ENCODE measurements at regions not wholly inside any gene's neighbourhood (a gene's known extent, or its start where the extent isn't known, plus 50 kb on each side); places are given as distances from the start of the nearest gene placed in this dataset.

DNA sequence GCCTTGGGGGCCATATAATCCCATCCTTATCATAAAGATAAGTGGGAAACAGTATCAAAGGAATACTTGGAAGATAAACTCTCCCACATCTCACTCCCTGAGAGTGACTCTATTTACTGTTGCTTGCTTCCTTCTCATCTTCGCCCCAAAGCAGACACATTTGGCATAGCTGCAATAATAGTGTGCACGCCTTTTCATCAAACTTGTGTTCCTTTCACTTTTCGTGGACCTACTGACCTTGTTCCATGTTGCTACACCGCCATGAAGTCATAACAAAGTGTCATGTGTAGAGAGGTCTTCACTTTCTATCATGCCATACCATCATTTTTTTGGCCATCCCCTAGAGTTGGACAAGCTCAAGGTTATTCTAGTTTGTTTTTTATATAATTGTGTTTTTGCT lies 200.0 kb upstream of the MSX2 start:
- TF ChIP-seq MYC (IDR thresholded peaks at IDR 0.05; ENCODE audit: low read depth, low read length) (no peak), POLR2A (IDR thresholded peaks at IDR 0.05; ENCODE audit: low read depth, low read length) (no peak), JUN (IDR thresholded peaks at IDR 0.05; ENCODE audit: borderline replicate concordance, insufficient read depth, insufficient read length, low read depth) (no peak), POLR2AphosphoS5 (IDR thresholded peaks at IDR 0.05; ENCODE audit: insufficient read depth, low read depth, low read length) (no peak)
- TF ChIP-seq, protein P1, sequence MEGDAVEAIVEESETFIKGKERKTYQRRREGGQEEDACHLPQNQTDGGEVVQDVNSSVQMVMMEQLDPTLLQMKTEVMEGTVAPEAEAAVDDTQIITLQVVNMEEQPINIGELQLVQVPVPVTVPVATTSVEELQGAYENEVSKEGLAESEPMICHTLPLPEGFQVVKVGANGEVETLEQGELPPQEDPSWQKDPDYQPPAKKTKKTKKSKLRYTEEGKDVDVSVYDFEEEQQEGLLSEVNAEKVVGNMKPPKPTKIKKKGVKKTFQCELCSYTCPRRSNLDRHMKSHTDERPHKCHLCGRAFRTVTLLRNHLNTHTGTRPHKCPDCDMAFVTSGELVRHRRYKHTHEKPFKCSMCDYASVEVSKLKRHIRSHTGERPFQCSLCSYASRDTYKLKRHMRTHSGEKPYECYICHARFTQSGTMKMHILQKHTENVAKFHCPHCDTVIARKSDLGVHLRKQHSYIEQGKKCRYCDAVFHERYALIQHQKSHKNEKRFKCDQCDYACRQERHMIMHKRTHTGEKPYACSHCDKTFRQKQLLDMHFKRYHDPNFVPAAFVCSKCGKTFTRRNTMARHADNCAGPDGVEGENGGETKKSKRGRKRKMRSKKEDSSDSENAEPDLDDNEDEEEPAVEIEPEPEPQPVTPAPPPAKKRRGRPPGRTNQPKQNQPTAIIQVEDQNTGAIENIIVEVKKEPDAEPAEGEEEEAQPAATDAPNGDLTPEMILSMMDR (IDR thresholded peaks at IDR 0.05; ENCODE audit: extremely low read depth in 1 of 2, insufficient read depth in 1 of 2, low read depth in 1 of 2, low read length in 2 of 2), result no peak
- Histone ChIP-seq H3K79me2 (ENCODE audit: control insufficient read depth, insufficient read depth, low read length) (no peaks in the 10 kb centered on the region), H3K27me3 (ENCODE audit: control insufficient read depth in 2 of 2, insufficient read depth in 2 of 2, low read length in 2 of 2) (no peaks in the 10 kb centered on the region)

DNA sequence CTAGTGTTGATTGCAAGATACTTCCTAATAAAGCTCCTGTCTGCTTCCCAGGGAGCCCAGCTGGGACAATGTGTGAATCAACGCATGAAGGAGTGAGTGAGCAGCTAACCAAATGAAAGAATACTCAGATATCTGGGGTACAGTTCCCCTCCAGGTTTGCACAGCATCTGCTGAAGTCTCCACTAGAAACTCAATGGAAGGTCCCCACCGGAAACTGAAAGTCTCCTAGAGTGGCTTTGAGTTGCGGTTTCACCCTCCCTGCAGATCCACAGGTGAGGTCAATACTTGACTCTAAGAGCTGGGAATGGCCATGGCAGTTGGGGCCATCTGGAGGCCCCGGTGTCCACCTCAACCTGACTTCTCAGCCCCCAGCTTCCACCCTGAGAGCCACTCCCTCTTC lies 198.2 kb upstream of the MSX2 start:
- DNase-seq (ENCODE audit: low read depth, low spot score) (no peak), FAIRE-seq (no peak)
- Histone ChIP-seq H3K27me3 (ENCODE audit: control insufficient read depth in 2 of 2, insufficient read depth in 2 of 2, low read length in 2 of 2) (no peaks in the 10 kb centered on the region), H3K36me3 (ENCODE audit: control insufficient read depth in 2 of 2, extremely low read depth in 1 of 2, insufficient read depth in 2 of 2, low read length in 2 of 2) (no peaks in the 10 kb centered on the region), H3K27ac (ENCODE audit: insufficient read depth, low read depth, low read length) (no peak overlapping the region), H3K9me1 (replicated peaks; ENCODE audit: control insufficient read depth, extremely low read depth, insufficient read depth, low read length) (no peaks in the 10 kb centered on the region), H3K9me3 (replicated peaks; ENCODE audit: control insufficient read depth, insufficient read depth, low read length) (no peaks in the 10 kb centered on the region), H3K4me2 (ENCODE audit: insufficient read depth, low read length) (no peak overlapping the region), H3K4me3 (replicated peaks in 1 of 3; ENCODE audit: insufficient read depth in 1 of 3, low read depth in 1 of 3, low read length in 3 of 3) (no peak overlapping the region), H3K4me1 (ENCODE audit: control insufficient read depth, extremely low read depth, insufficient read depth, low read length) (no peaks in the 10 kb centered on the region), H2AFZ (ENCODE audit: low read depth, low read length) (no peak overlapping the region), H4K20me1 (replicated peaks; ENCODE audit: control insufficient read depth, extremely low read depth, insufficient read depth, low read length) (no peaks in the 10 kb centered on the region), H3K9ac (replicated peaks; ENCODE audit: extremely low read depth, insufficient read depth, low read length) (no peak overlapping the region), H3K79me2 (ENCODE audit: control insufficient read depth, insufficient read depth, low read length) (no peaks in the 10 kb centered on the region)
- intact Hi-C loops (cut with micrococcal nuclease), result no loop called here
- CTCF ChIA-PET, result no interaction called here
- BruUV-seq (replicated peaks), result no TSS peak
- dilution Hi-C loops (cut with MboI; ENCODE audit: extremely low pct_ligation_motif_present, low sequenced_read_pairs), result no loop called here
- POLR2A ChIA-PET, result no interaction called here
- TF ChIP-seq JUN (IDR thresholded peaks at IDR 0.05; ENCODE audit: borderline replicate concordance, insufficient read depth, insufficient read length, low read depth), result no peak
- no peak for TF ChIP-seq POLR2A (IDR thresholded peaks at IDR 0.05; ENCODE audit: low read depth, low read length)
- TF ChIP-seq MYC (IDR thresholded peaks at IDR 0.05; ENCODE audit: low read depth, low read length), result no peak
- no peak for TF ChIP-seq FOS (IDR thresholded peaks at IDR 0.05; ENCODE audit: borderline replicate concordance, insufficient read depth, low read length)
- TF ChIP-seq, protein P1 (IDR thresholded peaks at IDR 0.05; ENCODE audit: extremely low read depth in 1 of 2, insufficient read depth in 1 of 2, low read depth in 1 of 2, low read length in 2 of 2), result no peak
- TF ChIP-seq, protein P2, sequence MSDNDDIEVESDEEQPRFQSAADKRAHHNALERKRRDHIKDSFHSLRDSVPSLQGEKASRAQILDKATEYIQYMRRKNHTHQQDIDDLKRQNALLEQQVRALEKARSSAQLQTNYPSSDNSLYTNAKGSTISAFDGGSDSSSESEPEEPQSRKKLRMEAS (IDR thresholded peaks at IDR 0.05; ENCODE audit: insufficient read depth, insufficient read length), result no peak
- no peak for TF ChIP-seq POLR2AphosphoS5 (IDR thresholded peaks at IDR 0.05; ENCODE audit: insufficient read depth, low read depth, low read length)
- TF ChIP-seq GATA2 (IDR thresholded peaks at IDR 0.05; ENCODE audit: insufficient read depth, insufficient read length, low read depth, low read length), result no peak
- TF ChIP-seq EZH2 (IDR thresholded peaks at IDR 0.05; ENCODE audit: borderline replicate concordance, low read depth, low read length, severe bottlenecking), result no peak

More for the DNA sequence above, 200.0 kb upstream of the MSX2 start:
- no peak overlapping the region for H3K4me3 ChIP-seq (replicated peaks in 1 of 3; ENCODE audit: insufficient read depth in 1 of 3, low read depth in 1 of 3, low read length in 3 of 3)
- no peak for FAIRE-seq
- ChIA-PET POLR2A (no interaction called here), CTCF (no interaction called here)
- H4K20me1 ChIP-seq (replicated peaks; ENCODE audit: control insufficient read depth, extremely low read depth, insufficient read depth, low read length), result no peaks in the 10 kb centered on the region
- no peak overlapping the region for H2AFZ ChIP-seq (ENCODE audit: low read depth, low read length)
- intact Hi-C loops (cut with micrococcal nuclease), result no loop called here
- H3K36me3 ChIP-seq (ENCODE audit: control insufficient read depth in 2 of 2, extremely low read depth in 1 of 2, insufficient read depth in 2 of 2, low read length in 2 of 2), result no peaks in the 10 kb centered on the region
- H3K9me3 ChIP-seq (replicated peaks; ENCODE audit: control insufficient read depth, insufficient read depth, low read length), result no peaks in the 10 kb centered on the region
- no peak overlapping the region for H3K4me2 ChIP-seq (ENCODE audit: insufficient read depth, low read length)
- H3K9ac ChIP-seq (replicated peaks; ENCODE audit: extremely low read depth, insufficient read depth, low read length), result no peak overlapping the region
- H3K9me1 ChIP-seq (replicated peaks; ENCODE audit: control insufficient read depth, extremely low read depth, insufficient read depth, low read length), result no peaks in the 10 kb centered on the region
- DNase-seq (ENCODE audit: low read depth, low spot score), result no peak
- no peak overlapping the region for H3K27ac ChIP-seq (ENCODE audit: insufficient read depth, low read depth, low read length)
- BruUV-seq (replicated peaks), result no TSS peak
- H3K4me1 ChIP-seq (ENCODE audit: control insufficient read depth, extremely low read depth, insufficient read depth, low read length), result no peaks in the 10 kb centered on the region
- dilution Hi-C loops (cut with MboI; ENCODE audit: extremely low pct_ligation_motif_present, low sequenced_read_pairs), result no loop called here
